Hematopoietic multipotent progenitor cell treated with erythropoietin and hydrocortisone succinate and interleukin-3 and kit ligand, for 17 days (in vitro differentiated cells): ENCODE measurements at regions not wholly inside any gene's neighbourhood (a gene's known extent, or its start where the extent isn't known, plus 50 kb on each side); places are given as distances from the start of the nearest gene placed in this dataset.

Experiments
- DNase-seq: peaks from one replicate; pipeline ENCODE4 v3.0.0-alpha.2; 2015; ENCODE audit warnings: low spot score

GRCh38 chr2:21253311-21254027, 129.7 kb downstream of the TDRD15 start:
- DNase-seq, result no peak

- no peak for DNase-seq
Measured at GRCh38 chr2:21254170-21254965, 130.6 kb downstream of the TDRD15 start.

- no peak for DNase-seq
Measured at GRCh38 chr2:21256006-21256405, 132.2 kb downstream of the TDRD15 start.

GRCh38 chr2:21257621-21258020, 133.9 kb downstream of the TDRD15 start:
- no peak for DNase-seq

GRCh38 chr2:21258082-21258481, 134.3 kb downstream of the TDRD15 start:
- DNase-seq, result no peak

GRCh38 chr2:21260311-21260710, 136.5 kb downstream of the TDRD15 start:
- no peak for DNase-seq

GRCh38 chr2:21261591-21261990, 137.8 kb downstream of the TDRD15 start:
- no peak for DNase-seq

GRCh38 chr2:21262426-21262940, 138.7 kb downstream of the TDRD15 start:
- no peak for DNase-seq

GRCh38 chr2:21263622-21264021, 139.9 kb downstream of the TDRD15 start:
- no peak for DNase-seq

GRCh38 chr2:21265752-21266151, 142.0 kb downstream of the TDRD15 start:
- no peak for DNase-seq

GRCh38 chr2:21267232-21267835, 143.6 kb downstream of the TDRD15 start:
- no peak for DNase-seq

- DNase-seq, result no peak
Measured at GRCh38 chr2:21268197-21268877, 144.6 kb downstream of the TDRD15 start.

GRCh38 chr2:21268878-21269224, 145.1 kb downstream of the TDRD15 start:
- DNase-seq, result no peak

GRCh38 chr2:21269382-21269781, 145.6 kb downstream of the TDRD15 start:
- no peak for DNase-seq

GRCh38 chr2:21270083-21270491, 146.3 kb downstream of the TDRD15 start:
- DNase-seq, result no peak

GRCh38 chr2:21270708-21271122, 146.9 kb downstream of the TDRD15 start:
- DNase-seq, result no peak

GRCh38 chr2:21276163-21276562, 152.4 kb downstream of the TDRD15 start:
- no peak for DNase-seq

GRCh38 chr2:21277068-21278056, 153.6 kb downstream of the TDRD15 start:
- DNase-seq, result no peak

GRCh38 chr2:21279525-21279924, 155.8 kb downstream of the TDRD15 start:
- no peak for DNase-seq

- no peak for DNase-seq
Measured at GRCh38 chr2:21280793-21281192, 157.0 kb downstream of the TDRD15 start.

GRCh38 chr2:21281384-21281783, 157.6 kb downstream of the TDRD15 start:
- no peak for DNase-seq
